RPMI8226 (cell line): ENCODE measurements at regions not wholly inside any gene's neighbourhood (a gene's known extent, or its start where the extent isn't known, plus 50 kb on each side); places are given as distances from the start of the nearest gene placed in this dataset.
"Not testable (repeated sequence)": the region's sequence is repeated elsewhere in the genome, so short reads cannot be mapped to it uniquely, and the experiment has no call there.

Experiments used
- DNase-seq: peaks from one replicate; pipeline ENCODE4 v3.0.0-alpha.2; 2015

DNA sequence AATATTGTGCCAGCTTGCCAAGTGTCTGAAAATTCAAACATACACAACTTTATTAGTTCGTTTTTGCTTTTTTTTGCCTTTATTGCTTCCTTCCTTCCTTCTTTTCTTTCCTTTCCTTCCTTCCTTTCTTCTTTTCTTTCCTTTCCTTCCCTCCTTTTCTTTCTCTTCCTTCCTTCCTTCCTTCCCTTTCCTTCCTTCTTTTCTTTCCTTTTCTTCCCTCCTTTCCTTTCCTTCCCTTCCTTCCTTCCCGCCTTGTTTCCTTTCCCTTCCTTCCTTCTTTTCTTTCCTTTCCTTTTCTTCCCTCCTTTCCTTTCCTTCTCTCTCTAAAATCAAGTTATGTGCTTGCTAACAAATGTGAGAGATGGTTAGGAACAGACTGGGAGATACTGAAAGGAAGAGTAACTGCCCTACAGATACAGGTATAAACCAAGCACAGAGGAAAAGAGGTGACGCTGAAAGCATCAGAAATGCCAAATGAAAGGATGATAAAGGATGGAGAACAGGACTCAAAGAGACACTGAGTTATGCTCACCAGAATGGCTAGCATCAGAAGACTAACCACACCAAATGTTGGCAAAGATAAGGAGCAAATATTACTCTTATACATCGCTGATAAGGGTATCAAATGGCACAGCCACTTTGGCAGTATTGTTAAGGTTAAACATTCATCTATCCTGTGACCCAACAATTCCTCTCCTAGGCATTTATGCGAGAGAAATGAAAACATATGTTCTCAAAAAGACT is 151.6 kb downstream of the MREG start:
- DNase-seq = no peak

DNA sequence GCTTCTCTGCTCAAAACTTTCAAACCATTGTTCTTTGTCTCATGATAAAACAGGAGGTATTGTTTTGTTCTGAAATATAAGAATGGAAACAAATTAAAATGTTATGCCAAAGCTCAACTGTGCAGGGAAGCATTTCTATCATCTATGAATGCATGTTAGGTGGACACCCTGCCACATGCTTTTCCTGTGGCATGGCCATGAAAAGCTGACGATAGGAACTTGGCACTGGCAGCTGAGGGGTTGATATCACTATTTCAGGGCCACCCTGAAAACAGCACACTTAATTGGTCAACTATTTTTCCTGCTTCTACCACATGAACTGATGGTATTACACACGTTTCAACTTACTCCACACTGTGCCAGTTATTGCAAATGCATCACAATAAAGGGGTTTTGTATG is 157.3 kb downstream of the MREG start:
- DNase-seq = no peak

DNA sequence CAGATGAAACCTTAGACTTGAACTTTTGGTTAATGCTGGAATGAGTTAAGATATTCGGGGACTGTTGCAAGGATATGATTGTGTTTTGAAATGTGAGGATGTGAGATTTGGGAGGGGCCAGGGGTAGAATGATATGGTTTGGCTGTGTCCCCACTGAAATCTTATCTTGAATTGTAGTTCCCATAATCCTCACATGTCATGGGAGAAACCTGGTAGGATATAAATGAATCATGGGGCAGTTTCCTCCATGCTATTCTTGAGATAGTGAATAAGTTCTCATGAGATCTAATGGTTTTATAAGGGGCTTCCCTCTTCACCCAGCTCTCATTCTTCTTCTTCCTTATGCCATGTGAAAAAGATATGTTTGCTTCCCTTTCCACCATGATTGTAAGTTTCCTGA is 158.0 kb downstream of the MREG start:
- DNase-seq = not testable (repeated sequence)

DNA sequence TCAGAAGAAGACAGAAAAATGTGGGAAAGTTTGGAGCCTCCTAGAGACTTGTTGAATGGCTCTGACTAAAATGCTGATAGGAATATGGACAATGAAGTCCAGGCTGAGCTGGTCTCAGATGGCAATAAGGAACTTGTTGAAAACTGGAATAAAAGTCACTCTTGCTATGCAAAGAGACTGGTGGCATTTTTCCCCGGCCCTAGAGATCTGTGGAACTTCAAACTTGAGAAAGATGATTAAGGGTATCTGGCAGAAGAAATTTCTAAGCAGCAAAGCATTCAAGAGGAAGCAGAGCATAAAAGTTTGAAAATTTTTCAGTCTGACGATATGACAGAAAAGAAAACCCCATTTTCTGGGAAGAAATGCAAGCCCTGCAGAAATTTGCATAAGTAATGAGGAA is 159.3 kb downstream of the MREG start:
- no peak for DNase-seq

DNA sequence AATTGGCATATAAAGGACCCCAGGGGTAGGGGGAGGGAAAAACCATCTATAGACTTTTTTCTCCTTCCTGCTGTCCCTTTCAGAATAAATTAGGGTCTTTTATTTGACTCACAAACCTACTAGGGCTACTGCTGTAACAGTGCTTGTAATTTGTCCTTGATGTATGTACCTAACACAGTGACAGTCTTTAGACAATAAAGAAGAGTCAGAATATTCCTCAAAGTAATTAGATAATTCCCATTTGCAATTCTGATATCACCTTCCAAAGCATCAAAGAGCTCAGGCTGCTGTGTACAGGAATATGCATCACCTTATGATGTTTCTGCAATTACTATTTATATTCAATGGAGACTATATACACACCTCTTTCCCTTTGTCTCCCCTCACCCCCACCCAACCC is 161.7 kb downstream of the MREG start:
- DNase-seq = no peak

DNA sequence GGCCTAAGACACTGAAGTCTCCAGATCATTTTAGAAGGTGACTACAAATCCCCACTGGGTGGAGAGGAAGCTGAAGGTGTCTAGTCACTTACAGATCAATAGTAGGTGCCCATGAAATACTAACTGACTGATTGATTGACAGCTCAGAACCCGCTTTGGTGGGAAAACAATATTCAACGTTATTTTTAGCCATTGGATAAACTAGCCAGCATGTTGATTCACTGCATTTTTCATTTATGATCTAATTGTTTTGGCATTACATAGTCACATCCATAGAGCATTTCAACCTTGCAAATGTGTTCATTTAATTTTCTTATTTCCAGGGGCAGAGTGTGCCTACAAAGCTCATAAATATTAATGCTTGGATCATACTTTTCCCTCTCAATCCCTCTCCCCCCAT is 162.3 kb downstream of the MREG start:
- no peak for DNase-seq

DNA sequence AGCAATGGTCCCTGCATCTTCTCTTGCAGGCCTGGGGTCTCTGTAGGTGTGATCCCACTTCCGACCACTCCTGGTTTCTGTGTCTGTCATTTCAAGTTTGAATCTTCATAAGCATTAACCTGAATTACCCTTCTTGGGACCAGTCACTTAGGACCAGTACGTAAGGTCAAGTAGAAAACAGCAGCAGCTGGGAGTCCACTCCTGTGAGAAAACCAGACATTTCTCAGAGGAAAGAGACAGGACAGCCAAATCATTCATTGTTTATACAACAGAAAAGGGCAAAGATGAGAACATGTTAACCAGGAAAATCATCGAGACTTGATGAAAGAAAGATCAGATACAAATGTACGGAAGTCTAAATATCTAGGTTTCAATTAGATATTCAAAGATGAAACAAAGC is 163.0 kb downstream of the MREG start:
- no peak for DNase-seq

DNA sequence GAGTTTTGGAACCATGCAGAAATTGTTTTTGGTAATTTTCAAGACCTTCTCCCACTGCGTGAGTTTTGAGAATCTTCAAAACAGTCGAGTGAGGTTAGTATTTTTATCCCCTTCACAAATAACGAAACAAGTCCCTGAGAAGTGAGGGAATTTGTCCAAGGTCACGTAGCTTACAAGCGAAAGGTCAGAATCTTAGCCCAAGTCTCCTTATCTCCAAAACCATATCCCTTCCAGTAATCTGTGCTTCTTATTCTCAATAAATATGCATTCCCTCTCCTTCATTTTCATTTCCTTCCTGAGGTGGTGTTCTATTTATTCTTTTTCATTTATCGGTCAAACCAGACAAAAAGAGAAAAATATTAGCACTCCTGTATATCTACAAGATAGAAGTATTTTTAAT is 163.6 kb downstream of the MREG start:
- DNase-seq = no peak

DNA sequence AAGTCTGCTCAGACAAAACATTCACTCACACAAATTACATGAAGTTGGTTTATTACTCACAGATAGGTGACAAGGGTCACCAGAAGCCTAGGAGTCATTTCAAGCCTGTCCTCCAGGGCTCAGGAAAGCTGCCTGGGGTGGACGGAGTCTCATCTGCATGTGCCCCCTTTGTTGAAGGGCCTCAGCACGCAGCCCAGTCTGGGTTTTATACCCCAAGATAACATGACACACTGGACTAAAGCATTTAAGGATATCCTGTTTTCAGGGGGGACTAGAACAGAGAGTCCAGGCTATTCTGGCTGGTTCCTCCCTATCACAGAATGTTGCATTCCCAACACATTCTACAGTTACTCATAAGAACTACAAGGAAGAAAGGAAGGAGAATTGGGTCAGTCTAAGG is 164.7 kb downstream of the MREG start:
- DNase-seq = no peak

DNA sequence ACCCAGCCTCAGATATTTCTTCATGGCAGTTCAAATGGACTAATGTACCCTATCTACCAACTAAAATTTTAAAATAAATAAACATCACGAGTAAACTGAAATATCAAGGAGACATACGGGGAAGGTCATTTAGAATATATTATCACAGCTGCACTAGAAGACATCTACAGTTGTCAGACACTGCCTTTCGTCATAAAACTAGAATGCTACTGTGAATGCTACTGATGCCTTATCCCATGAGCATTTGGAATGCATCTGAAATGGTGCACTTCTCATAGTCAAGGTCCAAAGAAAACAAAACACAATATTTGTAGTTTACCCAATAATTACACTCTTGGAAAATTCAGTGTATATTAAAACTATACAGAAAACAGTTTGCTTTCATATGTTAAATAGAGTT is 165.2 kb downstream of the MREG start:
- no peak for DNase-seq

DNA sequence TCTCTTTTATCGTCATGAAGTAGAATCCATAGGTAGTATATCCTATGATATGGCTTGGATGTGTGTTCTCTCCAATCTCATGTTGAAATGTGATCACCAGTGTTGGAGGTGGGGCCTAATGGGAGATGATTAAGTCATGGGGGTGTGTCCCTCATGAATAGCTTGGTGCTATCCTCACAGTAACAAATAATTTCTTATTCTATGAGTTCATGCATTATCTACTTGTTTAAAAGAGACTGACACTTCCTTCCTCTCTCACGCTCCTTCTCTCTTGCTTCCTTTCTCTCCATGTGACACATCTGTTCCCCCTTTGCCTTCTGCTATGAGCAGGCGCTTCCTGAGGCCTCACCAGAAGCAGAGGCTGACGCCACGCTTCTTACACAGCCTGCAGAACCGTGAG is 165.6 kb downstream of the MREG start:
- DNase-seq = no peak

DNA sequence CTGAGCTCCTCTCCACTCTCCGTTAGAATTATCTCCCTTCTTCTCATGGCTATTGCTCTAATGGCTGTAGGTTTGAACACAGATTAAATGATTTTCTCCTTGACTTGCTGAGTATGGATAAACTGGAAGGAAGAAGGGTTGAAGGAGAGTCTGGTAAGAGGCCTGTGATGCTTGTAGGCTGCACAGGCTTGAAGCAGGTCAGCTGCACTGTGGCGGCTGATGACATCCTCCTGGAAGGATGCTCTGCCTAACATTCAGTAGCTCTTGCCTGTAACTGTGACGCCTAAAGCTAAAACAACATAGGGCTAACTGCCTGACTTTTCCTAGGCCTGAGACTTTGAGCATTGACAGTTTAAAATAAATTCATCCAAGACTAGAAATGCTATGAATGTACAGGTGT is 166.3 kb downstream of the MREG start:
- DNase-seq = no peak

DNA sequence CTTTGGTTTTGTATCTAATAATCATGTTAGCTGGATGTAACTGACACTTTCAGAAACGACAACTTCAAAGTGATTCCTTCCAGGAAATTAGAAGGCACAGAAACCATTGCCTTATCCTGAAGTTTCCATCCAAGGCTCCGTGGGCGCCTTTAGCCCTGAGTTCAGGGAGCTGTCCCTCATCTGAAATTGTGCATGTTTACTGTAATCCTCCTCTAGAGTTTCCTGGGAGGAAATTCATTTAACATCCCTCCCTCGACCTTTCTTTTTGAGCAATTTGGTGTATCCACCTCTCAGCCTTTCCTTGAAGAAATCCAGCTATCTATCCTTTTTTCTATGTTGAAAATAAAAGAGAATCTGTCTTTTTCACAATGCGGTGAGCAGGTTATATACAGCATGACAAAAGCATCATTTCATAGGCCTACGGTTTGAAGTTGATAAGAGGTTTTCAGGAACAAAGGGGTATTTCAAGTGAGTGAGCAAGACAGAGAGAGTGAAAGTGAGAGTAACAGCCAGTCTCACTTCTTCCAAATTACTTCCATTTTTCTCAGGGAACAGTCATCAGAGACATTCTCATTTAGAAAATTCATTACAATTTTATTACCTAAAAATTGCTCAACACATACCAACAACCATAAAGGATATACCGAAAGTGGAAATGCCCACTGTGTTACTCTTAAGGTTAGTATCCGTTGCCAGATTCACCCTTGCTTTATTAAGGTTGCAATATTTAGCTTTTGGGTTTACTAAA is 167.3 kb downstream of the MREG start:
- no peak for DNase-seq

DNA sequence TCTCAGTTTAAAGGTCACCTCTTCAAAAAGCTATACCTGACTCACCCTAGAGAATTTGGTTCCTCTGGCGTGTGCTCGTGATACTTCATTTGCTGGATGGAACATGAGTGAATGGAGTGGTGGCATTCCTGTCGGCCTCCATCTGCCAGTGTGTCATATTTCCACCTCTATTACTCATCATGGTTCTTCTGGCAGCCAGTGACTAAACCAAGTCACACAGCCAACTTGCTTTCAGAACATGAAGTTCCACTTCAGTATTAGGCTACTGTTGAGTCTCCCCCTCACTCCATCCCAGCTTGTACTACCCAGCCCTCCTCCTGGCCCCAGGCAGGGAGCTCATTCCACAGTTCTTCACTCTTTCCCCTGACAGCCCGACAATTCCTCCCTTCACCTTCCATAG is 169.8 kb downstream of the MREG start:
- no peak for DNase-seq

DNA sequence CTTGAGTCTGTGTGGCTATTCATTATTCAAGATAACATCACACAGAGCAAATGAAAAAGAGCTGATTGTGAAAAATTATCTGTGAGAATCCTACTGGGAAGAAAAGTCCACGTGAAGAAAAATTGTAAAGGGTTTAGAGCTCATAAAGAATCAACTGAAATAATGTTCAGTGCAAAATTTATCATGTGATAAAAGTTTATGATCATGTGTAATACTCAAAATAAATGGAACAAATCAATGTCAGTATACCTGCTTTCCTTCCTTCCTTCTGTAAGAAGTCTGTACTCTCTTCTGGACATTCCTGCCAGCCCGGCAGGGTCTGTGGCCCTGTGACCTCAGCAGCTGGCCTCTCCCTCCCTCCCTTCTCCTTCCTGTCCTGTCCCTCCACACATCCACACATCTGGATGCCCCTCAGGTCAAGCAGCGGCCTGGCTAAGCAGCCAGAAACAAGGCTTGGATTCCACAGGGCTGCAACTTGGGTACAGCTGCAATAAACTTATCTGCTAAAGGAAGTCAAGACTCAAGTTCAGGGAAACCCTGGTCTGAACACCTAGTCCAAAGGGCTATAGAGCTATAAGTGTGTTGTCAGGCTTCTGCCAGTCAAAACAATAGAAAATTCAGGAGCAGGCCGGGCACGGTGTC is 172.1 kb downstream of the MREG start:
- peak; percentile 64 for DNase-seq

DNA sequence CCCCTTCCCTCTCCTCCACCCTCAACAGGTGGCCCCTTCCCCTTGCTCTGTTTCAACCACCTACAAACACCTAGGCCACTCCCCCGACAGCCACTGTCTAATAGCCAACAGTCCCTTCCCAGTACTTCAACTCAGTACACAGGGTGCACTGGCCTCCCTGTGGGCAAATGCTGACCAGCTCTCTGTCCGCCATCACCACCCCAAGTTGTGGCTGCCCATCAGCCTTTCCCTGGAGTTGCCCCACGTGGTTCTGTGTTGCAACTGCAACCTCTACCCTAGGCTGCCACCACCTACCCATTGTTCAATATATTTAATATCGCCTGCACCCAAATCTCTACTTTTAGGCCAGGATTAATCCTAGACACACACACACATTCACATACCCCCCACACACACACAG is 173.5 kb downstream of the MREG start:
- DNase-seq = peak; percentile 43

DNA sequence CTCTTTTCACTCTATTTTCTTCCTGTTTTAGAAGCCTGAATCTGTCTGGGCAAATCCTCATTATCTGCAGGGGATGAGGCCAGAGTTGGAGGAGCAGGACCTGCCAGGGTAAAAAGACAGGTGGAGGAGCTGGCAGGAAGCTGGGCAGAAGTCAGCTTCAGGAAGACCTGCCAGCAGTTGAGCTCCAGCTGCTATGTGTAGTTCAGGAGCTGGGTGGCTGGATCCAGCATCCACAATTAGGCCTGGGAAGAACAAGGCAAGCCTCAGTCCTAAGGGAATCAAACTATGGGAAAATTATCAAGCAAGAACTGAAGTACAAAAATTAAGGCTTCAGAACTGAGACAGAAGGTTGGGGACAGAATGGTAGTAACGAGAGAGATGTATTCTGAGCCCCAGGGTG is 174.0 kb downstream of the MREG start:
- DNase-seq = no peak

DNA sequence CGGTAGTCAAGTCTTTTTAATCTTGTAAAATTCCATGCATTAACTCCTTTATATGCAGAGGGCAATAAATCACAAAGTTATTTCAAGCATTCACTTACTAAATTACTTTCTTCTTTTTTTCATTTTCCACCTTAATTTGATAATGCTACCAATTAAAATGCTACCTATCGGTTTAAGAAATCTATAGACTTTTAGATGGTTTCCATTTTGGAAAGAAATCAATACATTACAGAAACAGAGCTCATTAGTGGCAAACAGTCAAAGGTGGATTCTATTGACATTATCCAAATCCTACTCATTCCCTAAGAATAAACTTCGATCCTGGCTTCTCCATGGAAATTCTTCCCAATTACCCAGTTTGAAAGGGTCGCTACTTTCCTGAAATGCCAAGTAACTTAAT is 176.5 kb downstream of the MREG start:
- DNase-seq = no peak

DNA sequence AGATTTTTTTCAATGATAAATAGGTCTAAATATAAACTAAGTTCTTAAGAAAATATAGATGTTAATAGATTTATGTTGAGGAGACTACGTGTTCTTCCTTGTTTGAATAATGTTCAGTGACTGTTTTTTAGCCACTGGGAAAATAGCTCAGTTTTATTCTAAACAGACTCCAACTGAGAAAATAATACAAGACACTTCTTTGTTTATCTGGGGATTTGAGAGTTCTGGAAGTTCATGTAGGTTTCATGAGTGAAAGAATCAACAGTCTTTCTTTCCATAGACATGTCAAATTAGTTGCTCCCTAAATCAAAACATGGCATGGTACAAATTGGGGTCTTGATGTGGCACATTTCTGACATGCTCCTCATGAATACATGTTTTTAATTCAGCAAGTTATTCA is 177.7 kb downstream of the MREG start:
- no peak for DNase-seq

DNA sequence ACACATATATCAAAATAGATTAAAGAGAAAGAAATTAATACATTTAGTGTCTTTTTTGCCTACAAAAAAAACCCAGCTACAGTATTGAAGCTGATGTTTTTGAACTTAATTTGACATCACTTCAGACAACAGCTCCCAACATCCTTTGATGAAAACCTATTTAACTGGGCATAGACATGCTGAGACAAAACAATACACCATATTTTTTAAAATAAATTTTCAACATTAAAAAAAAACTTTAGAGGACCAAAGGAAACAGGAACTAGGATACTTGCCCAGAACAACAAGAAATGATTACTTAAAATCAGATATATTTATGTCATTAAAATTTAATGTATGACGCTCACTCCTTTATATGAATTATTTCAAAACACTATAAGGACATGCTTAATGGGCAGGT is 178.1 kb downstream of the MREG start:
- DNase-seq = no peak

DNA sequence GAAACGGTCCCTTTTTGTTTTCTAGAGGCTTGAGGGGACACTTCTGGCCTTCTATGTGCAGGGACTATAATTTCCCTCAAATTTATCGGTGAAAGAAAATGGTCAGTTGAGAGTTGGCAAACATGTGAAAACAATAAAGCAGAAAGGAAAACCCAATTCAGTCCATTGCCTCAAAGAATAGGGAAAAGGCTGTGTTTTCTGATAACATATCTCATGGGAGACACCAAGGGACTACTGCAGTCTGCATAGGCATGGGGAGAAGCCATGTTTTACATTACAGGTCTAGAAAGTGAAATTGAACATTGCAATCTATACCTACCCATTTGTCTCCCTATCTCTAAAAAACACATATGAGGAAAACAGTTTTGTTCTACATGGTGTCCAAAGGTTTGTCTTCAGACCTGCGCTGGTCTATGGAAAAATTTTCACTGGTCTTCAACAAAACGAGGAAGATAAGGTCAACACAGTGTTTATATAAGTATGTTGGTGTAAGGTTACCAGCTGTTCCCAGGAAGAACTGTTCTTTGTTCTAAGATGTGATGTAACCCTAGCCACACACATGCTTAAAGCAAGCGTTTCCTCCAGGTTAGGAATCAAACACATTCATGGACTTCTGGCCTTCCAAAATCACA is 179.7 kb downstream of the MREG start:
- DNase-seq = no peak

DNA sequence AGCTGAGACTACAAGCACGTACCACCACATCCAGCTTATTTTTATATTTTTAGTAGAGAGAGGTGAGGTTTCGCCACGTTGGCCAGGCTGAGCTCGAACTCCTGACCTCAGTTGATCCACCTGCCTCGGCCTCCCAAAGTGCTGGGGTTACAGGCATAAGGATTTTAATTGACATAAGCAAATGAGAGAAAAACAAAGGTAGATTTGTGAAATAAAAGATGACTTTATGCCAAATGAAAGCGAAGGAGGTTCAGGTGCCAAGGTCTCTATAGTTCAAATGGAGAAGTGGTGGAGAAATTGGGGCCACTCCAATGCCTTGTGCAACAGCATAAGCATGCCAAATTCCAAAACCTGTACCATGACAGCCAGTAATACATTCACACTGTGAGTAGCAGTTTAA is 180.6 kb downstream of the MREG start:
- peak; percentile 66 for DNase-seq

DNA sequence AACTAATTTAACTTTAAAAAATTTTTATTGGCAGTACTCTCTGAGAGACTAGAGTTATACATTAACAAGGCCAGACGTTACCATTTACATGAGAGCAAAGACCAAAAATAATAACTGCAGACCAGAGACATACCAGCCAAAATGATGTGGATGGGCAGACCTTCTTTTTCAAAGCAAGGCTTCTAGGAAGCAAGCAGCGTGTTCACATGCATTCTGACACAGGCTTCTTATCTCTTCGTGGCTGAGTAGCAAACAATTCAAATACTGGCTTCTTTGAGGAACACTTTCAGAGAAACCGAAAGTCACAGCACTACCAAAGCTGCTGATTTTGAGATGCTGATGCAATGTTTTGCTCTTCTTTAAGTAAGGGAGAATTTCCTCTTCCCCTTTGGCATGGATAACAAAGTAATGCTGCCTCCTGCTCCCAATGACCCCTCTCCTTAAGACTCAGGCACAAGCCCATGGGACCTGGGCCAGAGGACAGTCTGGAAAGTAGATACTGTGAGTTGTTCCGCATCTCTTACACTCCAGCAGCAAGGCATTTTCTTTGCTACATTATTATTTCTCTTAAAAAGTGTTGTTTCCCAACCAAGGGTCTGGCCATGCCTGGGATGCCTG is 181.9 kb downstream of the MREG start:
- peak; percentile 79 for DNase-seq
